ENCODE measurements at regions not wholly inside any gene's neighbourhood (a gene's known extent, or its start where the extent isn't known, plus 50 kb on each side); places are given as distances from the start of the nearest gene placed in this dataset.
A peak's percentile ranks its signal among the peaks of the same experiment; 100 is the strongest.

GRCh38 chr5:10857338-10857733 is 96.3 kb upstream of the DAP start:
- peaks cover 16 to 17% of the 10 kb centered on the region in 2 experiments for H3K4me1 ChIP-seq (ENCODE audit: control insufficient read depth in 1 of 2, insufficient read depth in 2 of 2, low read length in 2 of 2)
- no peaks in the 10 kb centered on the region for H3K36me3 ChIP-seq (ENCODE audit: control insufficient read depth in 1 of 2, insufficient read depth in 2 of 2, low read length in 2 of 2)
- no peak overlapping the region for H2BK12ac ChIP-seq (ENCODE audit: low read length)
- DNase-seq = no peak
- H3K27ac ChIP-seq (ENCODE audit: low read depth, low read length) = no peak overlapping the region
- no peak overlapping the region for H4K12ac ChIP-seq (ENCODE audit: low read depth, low read length)
- H2BK5ac ChIP-seq (ENCODE audit: low read depth, low read length, poor library complexity) = no peak overlapping the region
- no peak overlapping the region for H3K14ac ChIP-seq (ENCODE audit: low read length)
- no peak overlapping the region for H3K4ac ChIP-seq (ENCODE audit: low read depth, low read length)
- no peaks in the 10 kb centered on the region for H3K79me2 ChIP-seq (ENCODE audit: control insufficient read depth, insufficient read depth, low read length, poor library complexity)
- peak overlapping the region; percentile 50 for H2AFZ ChIP-seq (ENCODE audit: insufficient read depth, low read length, poor library complexity)
- H2AK5ac ChIP-seq (ENCODE audit: low read length) = no peak overlapping the region
- no peak overlapping the region for H3K18ac ChIP-seq (ENCODE audit: low read length)
- H4K8ac ChIP-seq (ENCODE audit: low read depth, low read length) = no peak overlapping the region
- peak overlapping the region; percentile 58 for H3K4me2 ChIP-seq (ENCODE audit: low read length)
- no peaks in the 10 kb centered on the region for H3K9me3 ChIP-seq (ENCODE audit: insufficient read depth, low read depth, low read length)
- H3K4me3 ChIP-seq (ENCODE audit: low read depth, low read length) = no peak overlapping the region
- no peak overlapping the region for H3K9ac ChIP-seq (ENCODE audit: low read length)
- H2BK120ac ChIP-seq (ENCODE audit: insufficient read depth, low read length, poor library complexity) = no peak overlapping the region
- H3K23ac ChIP-seq (ENCODE audit: low read length) = no peak overlapping the region
- H3K27me3 ChIP-seq (ENCODE audit: insufficient read depth, low read length) = no peaks in the 10 kb centered on the region
- no CpG with 5 or more reads among the region's 11 CpGs for WGBS (ENCODE audit: extremely low coverage, insufficient coverage, insufficient read length)
- H3K79me1 ChIP-seq (ENCODE audit: low read length) = peaks cover 2% of the 10 kb centered on the region
- H4K91ac ChIP-seq (ENCODE audit: low read depth, low read length) = no peak overlapping the region

GRCh38 chr5:10856683-10857337 is 95.8 kb upstream of the DAP start:
- H3K4me1 ChIP-seq (ENCODE audit: control insufficient read depth in 1 of 2, insufficient read depth in 2 of 2, low read length in 2 of 2) = peaks cover 16 to 17% of the 10 kb centered on the region in 2 experiments
- no peak overlapping the region for H3K23ac ChIP-seq (ENCODE audit: low read length)

GRCh38 chr5:10856071-10856470 is 95.0 kb upstream of the DAP start:
- Histone ChIP-seq H2BK120ac (ENCODE audit: insufficient read depth, low read length, poor library complexity) (no peak overlapping the region), H2BK12ac (ENCODE audit: low read length) (no peak overlapping the region), H4K91ac (ENCODE audit: low read depth, low read length) (no peak overlapping the region), H2AK5ac (ENCODE audit: low read length) (no peak overlapping the region), H3K4me3 (ENCODE audit: low read depth, low read length) (no peak overlapping the region), H4K12ac (ENCODE audit: low read depth, low read length) (no peak overlapping the region), H2BK5ac (ENCODE audit: low read depth, low read length, poor library complexity) (no peak overlapping the region), H3K18ac (ENCODE audit: low read length) (no peak overlapping the region), H3K14ac (ENCODE audit: low read length) (no peak overlapping the region), H3K79me2 (ENCODE audit: control insufficient read depth, insufficient read depth, low read length, poor library complexity) (no peaks in the 10 kb centered on the region), H2AFZ (ENCODE audit: insufficient read depth, low read length, poor library complexity) (no peak overlapping the region), H3K4me1 (ENCODE audit: control insufficient read depth in 1 of 2, insufficient read depth in 2 of 2, low read length in 2 of 2) (peaks cover 16 to 17% of the 10 kb centered on the region in 2 experiments), H3K9me3 (ENCODE audit: insufficient read depth, low read depth, low read length) (no peaks in the 10 kb centered on the region), H3K9ac (ENCODE audit: low read length) (no peak overlapping the region), H4K8ac (ENCODE audit: low read depth, low read length) (no peak overlapping the region), H3K23ac (ENCODE audit: low read length) (no peak overlapping the region), H3K27ac (ENCODE audit: low read depth, low read length) (no peak overlapping the region), H3K4me2 (ENCODE audit: low read length) (no peak overlapping the region), H3K79me1 (ENCODE audit: low read length) (peaks cover 2% of the 10 kb centered on the region), H3K4ac (ENCODE audit: low read depth, low read length) (no peak overlapping the region), H3K27me3 (ENCODE audit: insufficient read depth, low read length) (no peaks in the 10 kb centered on the region), H3K36me3 (ENCODE audit: control insufficient read depth in 1 of 2, insufficient read depth in 2 of 2, low read length in 2 of 2) (no peaks in the 10 kb centered on the region)
- DNase-seq = no peak
- no CpG with 5 or more reads among the region's 5 CpGs for WGBS (ENCODE audit: extremely low coverage, insufficient coverage, insufficient read length)

More at GRCh38 chr5:10856683-10857337, 95.8 kb upstream of the DAP start:
- H3K27ac ChIP-seq (ENCODE audit: low read depth, low read length) = peak overlapping the region; percentile 36
- no peaks in the 10 kb centered on the region for H3K36me3 ChIP-seq (ENCODE audit: control insufficient read depth in 1 of 2, insufficient read depth in 2 of 2, low read length in 2 of 2)
- no CpG with 5 or more reads among the region's 16 CpGs for WGBS (ENCODE audit: extremely low coverage, insufficient coverage, insufficient read length)
- no peak overlapping the region for H2BK12ac ChIP-seq (ENCODE audit: low read length)
- no peak overlapping the region for H3K4me3 ChIP-seq (ENCODE audit: low read depth, low read length)
- H3K14ac ChIP-seq (ENCODE audit: low read length) = no peak overlapping the region
- H3K4me2 ChIP-seq (ENCODE audit: low read length) = peak overlapping the region; percentile 58
- H4K8ac ChIP-seq (ENCODE audit: low read depth, low read length) = no peak overlapping the region
- no peaks in the 10 kb centered on the region for H3K9me3 ChIP-seq (ENCODE audit: insufficient read depth, low read depth, low read length)
- no peak overlapping the region for H4K12ac ChIP-seq (ENCODE audit: low read depth, low read length)
- no peak overlapping the region for H3K4ac ChIP-seq (ENCODE audit: low read depth, low read length)
- DNase-seq = peak; percentile 36 to 67
- H3K79me2 ChIP-seq (ENCODE audit: control insufficient read depth, insufficient read depth, low read length, poor library complexity) = no peaks in the 10 kb centered on the region
- H3K9ac ChIP-seq (ENCODE audit: low read length) = no peak overlapping the region
- H2AK5ac ChIP-seq (ENCODE audit: low read length) = no peak overlapping the region
- H4K91ac ChIP-seq (ENCODE audit: low read depth, low read length) = no peak overlapping the region
- no peak overlapping the region for H2BK5ac ChIP-seq (ENCODE audit: low read depth, low read length, poor library complexity)
- no peaks in the 10 kb centered on the region for H3K27me3 ChIP-seq (ENCODE audit: insufficient read depth, low read length)
- peaks cover 2% of the 10 kb centered on the region for H3K79me1 ChIP-seq (ENCODE audit: low read length)
- peak overlapping the region; percentile 50 for H2AFZ ChIP-seq (ENCODE audit: insufficient read depth, low read length, poor library complexity)
- H3K18ac ChIP-seq (ENCODE audit: low read length) = no peak overlapping the region
- H2BK120ac ChIP-seq (ENCODE audit: insufficient read depth, low read length, poor library complexity) = no peak overlapping the region

- WGBS (ENCODE audit: extremely low coverage, insufficient coverage, insufficient read length) = no CpG with 5 or more reads among the region's 4 CpGs
- Histone ChIP-seq H3K27ac (ENCODE audit: low read depth, low read length) (no peak overlapping the region), H3K79me1 (ENCODE audit: low read length) (peaks cover 2% of the 10 kb centered on the region), H3K18ac (ENCODE audit: low read length) (no peak overlapping the region), H4K12ac (ENCODE audit: low read depth, low read length) (no peak overlapping the region), H3K4me1 (ENCODE audit: control insufficient read depth in 1 of 2, insufficient read depth in 2 of 2, low read length in 2 of 2) (peaks cover 12 to 17% of the 10 kb centered on the region in 2 experiments), H3K14ac (ENCODE audit: low read length) (no peak overlapping the region), H4K91ac (ENCODE audit: low read depth, low read length) (no peak overlapping the region), H3K9me3 (ENCODE audit: insufficient read depth, low read depth, low read length) (no peaks in the 10 kb centered on the region), H2BK120ac (ENCODE audit: insufficient read depth, low read length, poor library complexity) (no peak overlapping the region), H2AFZ (ENCODE audit: insufficient read depth, low read length, poor library complexity) (no peak overlapping the region), H3K36me3 (ENCODE audit: control insufficient read depth in 1 of 2, insufficient read depth in 2 of 2, low read length in 2 of 2) (no peaks in the 10 kb centered on the region), H3K4me3 (ENCODE audit: low read depth, low read length) (no peak overlapping the region), H4K8ac (ENCODE audit: low read depth, low read length) (no peak overlapping the region), H2BK12ac (ENCODE audit: low read length) (no peak overlapping the region), H2AK5ac (ENCODE audit: low read length) (no peak overlapping the region), H3K4ac (ENCODE audit: low read depth, low read length) (no peak overlapping the region), H3K79me2 (ENCODE audit: control insufficient read depth, insufficient read depth, low read length, poor library complexity) (no peaks in the 10 kb centered on the region), H3K23ac (ENCODE audit: low read length) (no peak overlapping the region), H3K4me2 (ENCODE audit: low read length) (no peak overlapping the region), H2BK5ac (ENCODE audit: low read depth, low read length, poor library complexity) (no peak overlapping the region), H3K9ac (ENCODE audit: low read length) (no peak overlapping the region), H3K27me3 (ENCODE audit: insufficient read depth, low read length) (no peaks in the 10 kb centered on the region)
- no peak for DNase-seq
Measured at GRCh38 chr5:10854506-10855277, 93.7 kb upstream of the DAP start.
